IMR-90 (cell line): ENCODE measurements at regions not wholly inside any gene's neighbourhood (a gene's known extent, or its start where the extent isn't known, plus 50 kb on each side); places are given as distances from the start of the nearest gene placed in this dataset.

Source experiments
- ATAC-seq: fragments of 200-7000 bp; cut with Tn5 transposase; 2 replicates; pipeline ENCODE4 v1.9.1; 2020; ENCODE audit warnings: low read depth, mild to moderate bottlenecking, moderate library complexity
- BruUV-seq: library from RNA; stranded (reverse); fragments of 400-500 nt; replicated peaks from 2 replicates; lab custom pipeline; 2021; lab: Mats Ljungman, UMichigan
- CTCF ChIA-PET: fragments of 300-600 bp; formaldehyde crosslinking; extraction: SDS; loops from one replicate; lab custom pipeline; 2021; ENCODE audit warnings: antibody characterized with exemption; lab: Yijun Ruan, JAX
- POLR2A ChIA-PET: fragments of 300-600 bp; sonication (Branson Sonifier 250); formaldehyde crosslinking; loops from one replicate; lab custom pipeline; 2022; ENCODE audit warnings: antibody characterized with exemption; ENCODE audit not compliant: unreplicated experiment; lab: Charles Lee
- DNase-seq: peaks from one replicate; pipeline ENCODE4 v3.0.0; 2013
- H2AFZ ChIP-seq: replicated peaks from 2 replicates; pipeline ENCODE3; 2013; ENCODE audit warnings: low read length, mild to moderate bottlenecking; ENCODE audit not compliant: poor library complexity
- H2AK5ac ChIP-seq: 2 replicates; pipeline ENCODE4 v1.6.1; 2013; ENCODE audit warnings: low read depth, low read length, inconsistent platforms
- H2AK9ac ChIP-seq: replicated peaks from 2 replicates; pipeline ENCODE3; 2013; ENCODE audit warnings: mild to moderate bottlenecking, low read depth, low read length, moderate library complexity; ENCODE audit not compliant: poor library complexity
- H2BK120ac ChIP-seq: 2 replicates; pipeline ENCODE4 v1.6.1; 2013; ENCODE audit warnings: low read depth, low read length, inconsistent platforms
- H2BK15ac ChIP-seq: 3 replicates; pipeline ENCODE4 v1.6.1; 2013; ENCODE audit warnings: low read depth, low read length, inconsistent platforms
- H2BK20ac ChIP-seq: 2 replicates; pipeline ENCODE4 v1.6.1; 2013; ENCODE audit warnings: low read depth, mild to moderate bottlenecking, inconsistent platforms, low read length, moderate library complexity
- H2BK5ac ChIP-seq: 2 replicates; pipeline ENCODE4 v1.6.1; 2013; ENCODE audit warnings: mild to moderate bottlenecking, low read depth, low read length, inconsistent platforms; ENCODE audit not compliant: poor library complexity, severe bottlenecking
- H3K14ac ChIP-seq: replicated peaks from 2 replicates; pipeline ENCODE4 v1.6.1; 2013; ENCODE audit warnings: low read depth, low read length, inconsistent platforms
- H3K18ac ChIP-seq: 2 replicates; pipeline ENCODE4 v1.6.1; 2013; ENCODE audit warnings: low read depth, low read length, control low read depth
- H3K23ac ChIP-seq: 2 replicates; pipeline ENCODE4 v1.6.1; 2013; ENCODE audit warnings: low read depth, low read length, inconsistent platforms
- H3K27ac ChIP-seq: 2 replicates; pipeline ENCODE4 v1.5.1; 2013; ENCODE audit warnings: mild to moderate bottlenecking, control low read depth, low read length; ENCODE audit not compliant: insufficient read depth
- H3K27me3 ChIP-seq: 2 replicates; pipeline ENCODE4 v1.6.1; 2013; ENCODE audit warnings: low read length; ENCODE audit not compliant: control insufficient read depth, insufficient read depth
- H3K36me3 ChIP-seq: 2 replicates; pipeline ENCODE4 v1.6.1; 2013; ENCODE audit warnings: low read length, mixed read lengths; ENCODE audit not compliant: control insufficient read depth, insufficient read depth
- H3K4ac ChIP-seq: 2 replicates; pipeline ENCODE4 v1.6.1; 2013; ENCODE audit warnings: low read depth, low read length, inconsistent platforms
- H3K4me1 ChIP-seq: 2 replicates; pipeline ENCODE4 v1.6.1; 2013; ENCODE audit warnings: low read length, mixed read lengths; ENCODE audit not compliant: control insufficient read depth, insufficient read depth
- H3K4me2 ChIP-seq: 2 replicates; pipeline ENCODE4 v1.6.1; 2013; ENCODE audit warnings: low read depth, mild to moderate bottlenecking, control low read depth, low read length, moderate library complexity
- H3K4me3 ChIP-seq: 2 replicates; pipeline ENCODE4 v1.5.1; 2013; ENCODE audit warnings: low read depth, mild to moderate bottlenecking, control low read depth, low read length, moderate library complexity; ENCODE audit not compliant: insufficient read depth
- H3K56ac ChIP-seq: 2 replicates; pipeline ENCODE4 v1.6.1; 2013; ENCODE audit warnings: low read length, inconsistent platforms; ENCODE audit not compliant: insufficient read depth; ENCODE audit errors: extremely low read depth
- H3K79me1 ChIP-seq, 2 experiments: 2 replicates each; pipeline ENCODE4 v1.6.1; 2013; ENCODE audit warnings: low read length in 2 of 2, inconsistent platforms in 1 of 2, low read depth in 1 of 2
- H3K9ac ChIP-seq: 2 replicates; pipeline ENCODE4 v1.6.1; 2013; ENCODE audit warnings: low read depth, low read length, control low read depth
- H3K9me1 ChIP-seq: 2 replicates; pipeline ENCODE4 v1.6.1; 2013; ENCODE audit warnings: low read length, inconsistent platforms; ENCODE audit not compliant: insufficient read depth
- H3K9me3 ChIP-seq: 2 replicates; pipeline ENCODE4 v1.6.1; 2013; ENCODE audit warnings: low read length; ENCODE audit not compliant: control insufficient read depth, insufficient read depth
- H4K20me1 ChIP-seq: 2 replicates; pipeline ENCODE4 v1.6.1; 2013; ENCODE audit warnings: low read length, inconsistent platforms; ENCODE audit not compliant: insufficient read depth
- H4K5ac ChIP-seq: 2 replicates; pipeline ENCODE4 v1.6.1; 2013; ENCODE audit warnings: mild to moderate bottlenecking, low read depth, low read length, control low read depth
- H4K8ac ChIP-seq, 2 experiments: 2 replicates each; pipeline ENCODE4 v1.6.1; 2013; ENCODE audit warnings: low read depth in 2 of 2, low read length in 2 of 2, control low read depth in 1 of 2, inconsistent platforms in 1 of 2
- H4K91ac ChIP-seq: 2 replicates; pipeline ENCODE4 v1.6.1; 2013; ENCODE audit warnings: low read depth, low read length, inconsistent platforms; ENCODE audit not compliant: insufficient read depth
- BHLHE40 ChIP-seq: fragments of 150-350 bp; IDR thresholded peaks from 2 replicates; pipeline ENCODE4 v1.6.1; 2016; ENCODE audit warnings: mild to moderate bottlenecking, low read depth, low read length
- CEBPB ChIP-seq: IDR thresholded peaks from 2 replicates; pipeline ENCODE4 v1.6.1; 2012; ENCODE audit warnings: low read depth, low read length, improper control_type of control experiment
- CHD1 ChIP-seq: IDR thresholded peaks from 2 replicates; pipeline ENCODE4 v1.6.1; 2012; ENCODE audit warnings: low read depth, low read length, improper control_type of control experiment
- CTCF ChIP-seq: conservative IDR thresholded peaks from 2 replicates; pipeline ENCODE4 v1.5.1; 2012; ENCODE audit warnings: mild to moderate bottlenecking, low read depth, low read length, improper control_type of control experiment
- ELK1 ChIP-seq: fragments of 150-350 bp; IDR thresholded peaks from 2 replicates; pipeline ENCODE4 v1.6.1; 2016; ENCODE audit warnings: low read depth, mild to moderate bottlenecking, low read length, moderate library complexity, borderline replicate concordance
- FOS ChIP-seq: fragments of 150-350 bp; IDR thresholded peaks from 2 replicates; pipeline ENCODE4 v1.6.1; 2016; ENCODE audit warnings: low read depth, low read length
- MAFK ChIP-seq: IDR thresholded peaks from 2 replicates; pipeline ENCODE4 v1.6.1; 2012; ENCODE audit warnings: low read depth, low read length, improper control_type of control experiment
- MAZ ChIP-seq: IDR thresholded peaks from 2 replicates; pipeline ENCODE4 v1.6.1; 2012; ENCODE audit warnings: low read depth, mild to moderate bottlenecking, low read length, improper control_type of control experiment, moderate library complexity, borderline replicate concordance
- MXI1 ChIP-seq: IDR thresholded peaks from 2 replicates; pipeline ENCODE4 v1.6.1; 2012; ENCODE audit warnings: low read depth, mild to moderate bottlenecking, low read length, moderate library complexity, borderline replicate concordance
- NFE2L2 ChIP-seq: fragments of 150-350 bp; IDR thresholded peaks from 2 replicates; pipeline ENCODE4 v1.6.1; 2016; ENCODE audit warnings: low read depth, mild to moderate bottlenecking, low read length
- POLR2A ChIP-seq: IDR thresholded peaks from 2 replicates; pipeline ENCODE4 v1.6.1; 2012; ENCODE audit warnings: mild to moderate bottlenecking, low read depth, low read length
- RAD21 ChIP-seq: IDR thresholded peaks from 2 replicates; pipeline ENCODE4 v1.6.1; 2012; ENCODE audit warnings: low read length, improper control_type of control experiment
- RCOR1 ChIP-seq: IDR thresholded peaks from 2 replicates; pipeline ENCODE4 v1.6.1; 2012; ENCODE audit warnings: mild to moderate bottlenecking, low read length, improper control_type of control experiment; ENCODE audit not compliant: insufficient replicate concordance
- RFX5 ChIP-seq: IDR thresholded peaks from 2 replicates; pipeline ENCODE4 v1.8.0; 2012; ENCODE audit warnings: low read depth, mild to moderate bottlenecking, low read length, moderate library complexity
- USF2 ChIP-seq: fragments of 150-350 bp; IDR thresholded peaks from 2 replicates; pipeline ENCODE4 v1.6.1; 2017; ENCODE audit warnings: mild to moderate bottlenecking, antibody characterized with exemption, low read length, low read depth
- WGBS, 2 experiments: methylation state at CpG; one replicate each; pipeline versions ENCODE4 v1.1.5 to v1.1.7; 2013; ENCODE audit warnings: missing lambda C conversion rate in 2 of 2; ENCODE audit not compliant: insufficient read length in 1 of 2; ENCODE audit errors: extremely low coverage in 2 of 2; 5-methylcytosine and 5-hydroxymethylcytosine counted together
- dilution Hi-C: fragments of 300-500 bp; cut with HindIII; formaldehyde crosslinking; loops from one replicate; pipeline ENCODE4 v1.14.3; 2018; ENCODE audit warnings: low sequenced_read_pairs; ENCODE audit not compliant: unreplicated experiment
- in situ Hi-C: fragments of 300-500 bp; cut with MboI; formaldehyde crosslinking; loops from 3 replicates; pipeline ENCODE4 v1.14.3; 2019; ENCODE audit warnings: low sequenced_read_pairs, inconsistent platforms, mixed read lengths
- intact Hi-C: fragments of 100-400 bp; cut with micrococcal nuclease; formaldehyde crosslinking; loops from 2 replicates; pipeline ENCODE4 v1.10.0; 2022

- Histone ChIP-seq H3K9me3 (no peaks in the 10 kb centered on the region), H2BK120ac (no peak overlapping the region), H3K23ac (no peak overlapping the region), H3K4me2 (no peak overlapping the region), H2AFZ (no peak overlapping the region), H2BK20ac (no peak overlapping the region), H3K18ac (no peak overlapping the region), H4K20me1 (no peaks in the 10 kb centered on the region), H4K91ac (no peak overlapping the region), H3K4me1 (no peaks in the 10 kb centered on the region), H4K5ac (no peak overlapping the region), H2AK9ac (no peak overlapping the region), H3K56ac (no peak overlapping the region), H2BK5ac (no peak overlapping the region), H3K14ac (no peak overlapping the region), H3K27me3 (peaks cover 6% of the 10 kb centered on the region; the same call in 1 of the 2 replicates), H2AK5ac (no peak overlapping the region), H3K4ac (no peak overlapping the region), H3K9me1 (peaks cover 4% of the 10 kb centered on the region; the same call in 1 of the 2 replicates), H3K36me3 (no peaks in the 10 kb centered on the region), H3K79me1 (no peaks in the 10 kb centered on the region), H2BK15ac (no peak overlapping the region), H3K4me3 (no peak overlapping the region), H3K9ac (no peak overlapping the region), H4K8ac (no peak overlapping the region), H3K27ac (no peak overlapping the region)
- ChIA-PET POLR2A (no interaction called here), CTCF (interaction anchor here (0.5 kb wide), 1 partner anchor 272 kb away, joined by 3 read pairs; no protein-coding TSS in a partner anchor)
- DNase-seq (no peak), ATAC-seq (no peak)
- in situ Hi-C loops: no loop called here
- dilution Hi-C loops: loop anchor here (25.0 kb wide), 1 partner anchor 255 kb away; no protein-coding TSS in a partner anchor
- 75% methylated on average over 2 of the region's 11 CpGs; no CpG with 5 or more reads in 1 of the 2 experiments for WGBS, 2 experiments
- intact Hi-C loops: no loop called here
- TF ChIP-seq CEBPB (no peak), CHD1 (no peak), MAFK (no peak), RFX5 (no peak), BHLHE40 (no peak), MXI1 (no peak), MAZ (no peak), CTCF (no peak), RCOR1 (no peak), USF2 (no peak), POLR2A (no peak), ELK1 (no peak), RAD21 (no peak), NFE2L2 (no peak), FOS (no peak)
- BruUV-seq: no TSS peak
Measured at GRCh38 chr11:69907611-69908010, 88.4 kb upstream of the FGF3 start.
